Nucleus accumbens (tissue), 56 donors: ENCODE measurements at regions not wholly inside any gene's neighbourhood (a gene's known extent, or its start where the extent isn't known, plus 50 kb on each side); places are given as distances from the start of the nearest gene placed in this dataset.

ENCODE experiments used
- DNase-seq, 56 donors: peaks; one replicate each; lab custom pipeline; 2025; lab: John Stamatoyannopoulos, UW

GRCh38 chr10:110410329-110411046, 87.2 kb upstream of the DUSP5 start:
- no peak for DNase-seq

GRCh38 chr10:110411047-110411410, 86.7 kb upstream of the DUSP5 start:
- DNase-seq: no peak

GRCh38 chr10:110413049-110413783, 84.5 kb upstream of the DUSP5 start:
- DNase-seq: no peak

- no peak for DNase-seq
These were observed 83.7 kb upstream of the DUSP5 start for GRCh38 chr10:110413903-110414547.

- peak in 33 of 56 donors; percentile 3 to 77 (median 33) for DNase-seq
These were observed 83.0 kb upstream of the DUSP5 start for GRCh38 chr10:110414548-110415309.

GRCh38 chr10:110415809-110416208, 81.9 kb upstream of the DUSP5 start:
- no peak for DNase-seq

GRCh38 chr10:110416776-110417711, 80.7 kb upstream of the DUSP5 start:
- DNase-seq: no peak

GRCh38 chr10:110418218-110418617, 79.5 kb upstream of the DUSP5 start:
- DNase-seq: no peak

- DNase-seq: no peak
These were observed 78.4 kb upstream of the DUSP5 start for GRCh38 chr10:110419265-110419664.

- DNase-seq: no peak
These were observed 77.1 kb upstream of the DUSP5 start for GRCh38 chr10:110420401-110421193.

- no peak for DNase-seq
These were observed 76.1 kb upstream of the DUSP5 start for GRCh38 chr10:110421512-110422138.

- no peak for DNase-seq
These were observed 75.2 kb upstream of the DUSP5 start for GRCh38 chr10:110422548-110422947.

GRCh38 chr10:110423650-110424049, 74.1 kb upstream of the DUSP5 start:
- peak in 3 of 56 donors; percentile 3 to 7 (median 4) for DNase-seq

GRCh38 chr10:110425684-110426293, 71.9 kb upstream of the DUSP5 start:
- DNase-seq: no peak

- DNase-seq: no peak
These were observed 71.2 kb upstream of the DUSP5 start for GRCh38 chr10:110426294-110427181.

- DNase-seq: peak in 3 of 56 donors; percentile 11 to 32 (median 13)
These were observed 68.4 kb upstream of the DUSP5 start for GRCh38 chr10:110429301-110429700.
